Head of caudate nucleus (tissue), 42 donors: ENCODE measurements at regions not wholly inside any gene's neighbourhood (a gene's known extent, or its start where the extent isn't known, plus 50 kb on each side); places are given as distances from the start of the nearest gene placed in this dataset.
"Not testable (repeated sequence)": the region's sequence is repeated elsewhere in the genome, so short reads cannot be mapped to it uniquely, and the experiment has no call there.

Source experiments
- DNase-seq, 42 donors: peaks; one replicate each; pipeline versions ENCODE4 v3.0.0 to v3.0.0-alpha.2; 2020 to 2021; ENCODE audit warnings: mixed read lengths in 7 of 42
- intact Hi-C: fragments of 100-400 bp; cut with DNase I; formaldehyde crosslinking; loops from one replicate; pipeline ENCODE4 v1.15.0; 2022

GRCh38 chr20:51970858-51971257 is 168.5 kb upstream of the SALL4 start:
- DNase-seq, result no peak
- intact Hi-C loops, result no loop called here

- no peak for DNase-seq
- intact Hi-C loops, result no loop called here
These were observed 166.9 kb upstream of the SALL4 start for GRCh38 chr20:51969191-51969590.

- DNase-seq, result no peak
- intact Hi-C loops, result no loop called here
These were observed 165.8 kb upstream of the SALL4 start for GRCh38 chr20:51968151-51968550.

GRCh38 chr20:51966296-51966971 is 164.1 kb upstream of the SALL4 start:
- intact Hi-C loops, result no loop called here
- DNase-seq, result peak in 29 of 42 donors; percentile 7 to 74 (median 29)

DNA sequence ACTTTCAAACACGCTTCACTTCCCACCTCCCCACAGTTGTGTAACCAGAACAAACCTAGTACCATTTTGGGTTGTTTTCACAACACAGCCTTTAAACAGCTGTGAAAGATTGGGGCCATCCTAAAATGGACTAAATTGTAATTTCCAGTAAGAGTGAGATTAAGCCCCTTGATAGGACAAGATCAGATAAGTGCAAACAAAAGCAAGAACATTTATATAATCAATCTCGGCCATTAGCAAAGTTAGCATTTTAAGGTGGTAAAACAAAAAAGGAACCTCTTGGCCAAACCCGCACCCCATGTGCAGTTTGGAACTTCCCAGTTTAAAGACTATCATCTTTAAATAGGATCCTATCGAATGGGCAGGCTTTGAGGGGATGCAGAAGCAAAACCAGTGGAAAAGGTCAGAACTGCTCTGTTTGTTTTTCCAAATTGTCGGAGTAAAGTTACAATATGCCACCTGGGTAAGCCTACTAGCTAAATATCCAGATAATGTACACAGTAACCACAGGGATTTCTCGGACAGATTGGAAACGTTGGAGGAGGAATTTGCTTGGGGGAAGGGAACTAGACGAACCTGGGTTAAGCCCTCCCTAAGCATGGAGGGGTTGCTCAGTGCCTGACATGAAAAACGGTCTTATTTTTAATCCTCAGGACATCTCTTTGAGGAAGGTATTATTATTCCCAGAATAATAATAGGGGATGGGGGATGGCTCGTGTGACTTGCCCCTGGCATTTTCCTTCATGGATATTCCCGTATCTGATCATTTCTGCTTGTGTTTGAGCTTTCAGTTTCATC is 159.8 kb upstream of the SALL4 start:
- no peak for DNase-seq
- intact Hi-C loops, result no loop called here

DNA sequence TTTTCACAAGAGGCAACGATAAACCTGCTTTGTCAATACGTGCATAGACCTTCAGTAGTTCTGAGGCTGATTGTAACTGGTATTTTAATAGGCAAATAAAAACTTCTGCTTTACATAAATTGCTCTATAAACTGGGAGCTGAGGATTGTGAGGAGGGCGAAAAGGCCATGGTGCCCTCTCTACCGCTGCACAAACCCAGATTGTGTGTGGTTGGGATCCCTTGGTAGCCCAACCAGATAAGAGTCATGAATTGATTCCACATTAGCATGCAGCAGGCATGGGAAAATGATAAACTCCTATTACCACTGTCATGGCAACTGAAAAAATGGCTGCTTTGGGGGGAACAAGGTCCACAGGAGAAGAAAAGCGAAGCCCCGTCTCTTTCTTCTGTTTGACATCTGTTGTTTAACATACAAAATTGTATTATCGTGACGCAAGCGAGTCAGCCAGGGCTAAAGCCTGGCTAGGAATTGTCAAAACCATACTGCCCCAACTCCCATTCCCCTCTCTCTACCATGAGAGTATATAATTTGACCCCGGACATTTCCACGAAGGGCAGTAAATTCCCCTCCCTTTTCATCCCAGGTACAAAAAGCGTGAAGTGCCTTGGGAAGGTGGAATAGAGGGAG is 157.8 kb upstream of the SALL4 start:
- no peak for DNase-seq
- intact Hi-C loops, result no loop called here

GRCh38 chr20:51959066-51959542 is 156.8 kb upstream of the SALL4 start:
- DNase-seq, result no peak
- intact Hi-C loops, result no loop called here

DNA sequence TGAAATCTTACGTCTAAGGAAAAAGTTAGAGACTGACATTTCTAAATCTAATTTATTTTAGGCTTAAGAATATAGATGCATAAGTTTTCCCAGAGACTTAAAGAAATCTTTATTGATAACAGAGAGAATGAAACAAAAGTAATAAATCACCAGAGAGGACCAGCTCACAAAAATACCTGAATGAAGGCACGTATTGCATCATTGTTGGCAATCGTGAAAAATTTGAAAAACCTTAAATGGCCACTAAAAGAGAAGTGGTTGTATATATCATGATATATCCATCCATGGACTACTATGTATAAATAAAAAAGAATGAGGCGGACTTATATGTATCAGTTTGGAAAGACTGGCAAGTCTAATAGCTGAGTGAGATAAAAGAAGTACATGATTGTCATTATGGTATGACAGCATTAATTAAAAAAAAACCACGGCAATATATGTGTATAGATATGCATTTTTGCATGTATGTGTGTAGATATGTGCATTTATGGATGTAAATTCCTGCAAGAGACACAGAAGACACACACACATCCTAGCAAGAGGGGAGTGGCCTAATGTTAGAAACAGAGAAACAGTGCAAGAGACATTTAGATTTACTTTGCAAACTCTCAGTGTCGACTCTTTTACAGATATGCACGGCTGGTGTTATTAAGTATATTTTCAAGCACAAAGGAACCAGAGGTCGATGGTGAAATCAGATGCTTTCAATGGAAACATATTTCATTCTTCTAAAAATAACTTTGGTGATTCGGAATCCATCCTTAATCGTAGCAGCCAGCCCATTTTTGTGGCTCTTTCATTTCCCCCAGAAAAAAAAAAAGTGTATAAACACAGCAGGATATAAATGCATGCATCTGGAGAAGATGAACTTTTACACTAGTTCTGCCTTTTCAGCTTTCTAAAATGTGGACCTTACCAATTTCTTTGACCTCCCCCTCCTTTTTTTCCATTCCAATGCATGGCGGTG is 156.1 kb upstream of the SALL4 start:
- intact Hi-C loops, result no loop called here
- DNase-seq, result no peak

DNA sequence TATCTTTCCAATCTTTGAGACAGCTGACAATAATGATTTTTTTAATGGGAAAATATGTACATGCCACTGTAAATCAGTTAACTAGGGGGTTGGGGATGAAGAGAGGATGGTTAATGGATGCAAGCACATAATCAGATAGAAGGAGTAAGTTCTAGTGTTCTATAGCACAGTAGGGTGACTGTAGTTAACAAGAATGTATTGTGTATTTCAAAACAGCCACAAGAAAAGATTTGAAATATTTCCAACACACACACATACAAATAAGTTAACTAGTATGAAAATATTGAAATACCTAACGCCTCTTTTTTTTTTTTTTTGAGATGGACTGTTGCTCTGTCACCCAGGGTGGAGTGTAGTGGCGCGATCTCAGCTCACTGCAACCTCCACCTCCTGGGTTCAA is 153.4 kb upstream of the SALL4 start:
- DNase-seq, result no peak
- intact Hi-C loops, result no loop called here

- no peak for DNase-seq
- intact Hi-C loops, result no loop called here
These were observed 151.5 kb upstream of the SALL4 start for GRCh38 chr20:51953731-51954340.

GRCh38 chr20:51950926-51951325 is 148.6 kb upstream of the SALL4 start:
- intact Hi-C loops, result no loop called here
- DNase-seq, result no peak

DNA sequence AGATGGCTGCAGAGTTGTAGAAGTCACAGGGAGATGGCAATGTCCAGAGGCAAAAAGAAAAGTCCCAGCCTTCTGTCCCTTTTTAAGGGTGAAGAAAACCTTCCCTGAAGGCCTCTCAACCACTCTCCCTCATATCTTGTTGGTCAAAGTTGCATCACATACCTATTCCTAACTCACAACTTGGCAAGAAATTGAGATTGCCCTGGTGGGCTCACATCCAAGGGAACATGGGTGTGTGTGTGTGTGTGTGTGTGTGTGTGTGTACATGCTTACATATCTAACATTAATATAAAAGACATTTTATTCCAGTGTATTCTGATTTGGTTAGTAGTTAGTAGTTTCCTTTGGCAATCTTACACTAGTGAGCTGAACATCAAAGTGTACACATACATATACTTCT is 144.3 kb upstream of the SALL4 start:
- intact Hi-C loops, result no loop called here
- DNase-seq, result no peak

- intact Hi-C loops, result no loop called here
- no peak for DNase-seq
These were observed 143.6 kb upstream of the SALL4 start for GRCh38 chr20:51945881-51946280.

GRCh38 chr20:51945177-51945576 is 142.9 kb upstream of the SALL4 start:
- intact Hi-C loops, result no loop called here

DNA sequence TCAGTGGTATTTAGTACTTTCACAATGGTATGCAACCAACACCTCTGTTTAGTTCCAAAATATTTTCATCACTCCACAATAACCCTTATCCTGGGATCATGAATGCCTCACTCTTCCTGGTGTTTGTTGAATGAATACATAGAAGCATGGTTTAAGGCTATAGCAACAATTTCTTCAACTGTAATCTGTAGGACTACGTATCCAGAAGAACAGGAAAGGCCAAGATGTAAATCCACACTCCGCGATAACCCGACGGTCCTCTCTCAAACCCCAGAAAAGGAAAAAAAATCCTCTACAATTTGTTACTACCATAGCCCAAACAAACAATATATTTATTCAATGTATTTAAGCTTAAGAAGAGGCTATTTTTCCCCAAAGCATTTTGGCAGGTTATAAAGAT is 141.4 kb upstream of the SALL4 start:
- intact Hi-C loops, result no loop called here
- DNase-seq, result no peak

More at GRCh38 chr20:51945177-51945576, 142.9 kb upstream of the SALL4 start:
- DNase-seq, result no peak

DNA sequence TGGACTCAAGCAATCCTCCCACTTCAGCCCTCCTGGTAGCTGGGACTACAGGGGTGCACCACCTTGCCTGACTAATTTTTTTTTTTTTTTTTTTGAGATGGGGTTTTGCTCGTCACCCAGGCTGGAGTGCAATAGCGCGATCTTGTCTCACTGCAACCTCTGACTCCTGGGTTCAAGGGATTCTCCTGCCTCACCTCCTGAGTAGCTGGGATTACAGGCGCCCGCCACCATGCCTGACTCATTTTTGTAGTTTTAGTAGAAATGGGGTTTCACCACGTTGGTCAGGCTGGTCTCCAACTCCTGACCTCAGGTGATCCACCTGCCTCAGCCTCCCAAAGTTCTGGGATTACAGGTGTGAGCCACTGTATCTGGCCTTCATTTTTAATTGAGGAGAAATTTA is 141.0 kb upstream of the SALL4 start:
- intact Hi-C loops, DNase-seq: not testable (repeated sequence)

DNA sequence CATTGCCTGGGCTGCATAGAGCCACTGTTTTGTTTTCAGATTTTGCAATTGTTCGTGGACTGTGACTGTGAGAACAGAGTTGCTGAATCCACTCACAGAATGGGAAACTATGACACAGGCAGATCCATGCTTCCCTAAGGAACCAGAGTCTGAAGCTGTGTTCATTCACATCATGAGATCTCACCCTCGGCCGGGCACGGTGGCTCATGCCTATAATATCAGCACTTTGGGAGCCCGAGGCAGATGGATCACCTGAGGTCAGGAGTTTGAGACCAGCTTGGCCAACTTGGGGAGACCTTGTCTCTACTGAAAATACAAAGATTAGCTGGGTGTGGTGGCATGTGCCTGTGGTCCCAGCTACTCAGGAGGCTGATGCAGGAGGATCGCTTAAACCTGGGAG is 139.2 kb upstream of the SALL4 start:
- no peak for DNase-seq
- intact Hi-C loops, result no loop called here

DNA sequence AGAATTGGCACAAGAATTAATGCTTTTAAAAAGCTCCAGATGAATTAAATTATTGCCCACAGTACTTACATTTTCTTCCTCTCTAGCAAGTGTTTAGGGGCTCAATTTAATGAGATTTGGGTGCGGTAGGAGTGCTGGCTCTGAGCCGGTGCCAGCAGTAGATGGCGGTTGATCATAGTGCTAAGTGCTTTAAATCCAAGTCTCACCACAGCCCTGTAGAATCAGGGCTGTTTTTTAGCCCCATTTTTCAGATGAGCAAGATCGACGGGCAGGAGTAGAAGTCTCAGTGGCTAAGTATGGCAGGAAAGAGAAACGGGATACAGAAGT is 136.9 kb upstream of the SALL4 start:
- intact Hi-C loops, result no loop called here
- DNase-seq, result no peak
